Activated B cell treated with CpG ODN at 0.5 μM for 24 hours (primary cell): ENCODE measurements at regions not wholly inside any gene's neighbourhood (a gene's known extent, or its start where the extent isn't known, plus 50 kb on each side); places are given as distances from the start of the nearest gene placed in this dataset.

ENCODE experiments used
- ATAC-seq: fragments of 200-7000 bp; cut with Tn5 transposase; one replicate; pipeline ENCODE4 v1.10.0; 2021; ENCODE audit warnings: low read depth, mild to moderate bottlenecking, moderate library complexity
- CTCF ChIA-PET: fragments of 350-600 bp; sonication (Branson Sonifier 250); formaldehyde crosslinking; loops from one replicate; lab custom pipeline; 2021; ENCODE audit warnings: antibody characterized with exemption; lab: Charles Lee
- POLR2A ChIA-PET: fragments of 350-600 bp; sonication (Branson Sonifier 250); formaldehyde crosslinking; loops from one replicate; lab custom pipeline; 2021; ENCODE audit warnings: antibody characterized with exemption; lab: Charles Lee
- DNase-seq: peaks from one replicate; pipeline ENCODE4 v3.0.0; 2022
- H3K27ac Mint-ChIP-seq: one replicate; pipeline ENCODE4 v1.8.0; 2020; ENCODE audit warnings: mixed read lengths
- H3K27me3 Mint-ChIP-seq: one replicate; pipeline ENCODE4 v1.8.0; 2021; ENCODE audit warnings: mixed read lengths
- H3K36me3 Mint-ChIP-seq: one replicate; pipeline ENCODE4 v1.8.0; 2021; ENCODE audit warnings: low read depth, mixed read lengths
- H3K4me1 Mint-ChIP-seq: one replicate; pipeline ENCODE4 v1.8.0; 2021; ENCODE audit warnings: mixed read lengths
- H3K4me3 Mint-ChIP-seq: one replicate; pipeline ENCODE4 v1.8.0; 2020; ENCODE audit warnings: mild to moderate bottlenecking, mixed read lengths
- H3K9me3 Mint-ChIP-seq: one replicate; pipeline ENCODE4 v1.8.0; 2020; ENCODE audit warnings: mixed read lengths
- intact Hi-C: fragments of 100-400 bp; cut with micrococcal nuclease; formaldehyde crosslinking; loops from one replicate; pipeline ENCODE4 v1.15.1; 2024
- TF ChIP-seq, protein P1 (sequence below): fragments of 200-600 bp; IDR thresholded peaks from one replicate; pipeline ENCODE4 v1.8.0; 2022; ENCODE audit warnings: antibody characterized with exemption, mild to moderate bottlenecking

DNA sequence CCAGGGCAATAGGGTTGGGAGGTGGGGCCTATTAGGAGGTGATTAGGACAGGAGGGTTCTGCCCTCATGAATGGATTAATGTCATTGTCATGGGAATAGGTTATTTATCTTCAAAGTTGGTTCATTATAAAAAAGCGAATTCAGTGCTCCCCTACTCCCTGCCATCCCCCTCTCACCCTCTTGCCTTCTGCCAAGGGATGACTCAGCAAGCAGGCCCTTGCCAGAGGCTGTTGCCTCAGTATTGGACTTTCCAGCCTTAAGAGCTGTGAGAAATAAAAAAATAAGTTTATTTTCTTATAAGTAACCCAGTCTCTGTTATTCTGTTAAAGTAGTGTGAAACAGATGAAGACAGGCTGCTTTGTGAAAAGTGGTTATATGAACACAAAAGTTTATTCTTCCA lies 381.1 kb upstream of the ZFP64 start:
- Mint-ChIP-seq H3K4me3 (no peak overlapping the region), H3K27ac (no peak overlapping the region), H3K27me3 (peaks cover 2% of the 10 kb centered on the region), H3K9me3 (peaks cover 4% of the 10 kb centered on the region), H3K4me1 (no peaks in the 10 kb centered on the region), H3K36me3 (no peaks in the 10 kb centered on the region)
- no peak for ATAC-seq
- CTCF ChIA-PET: no interaction called here
- POLR2A ChIA-PET: no interaction called here
- TF ChIP-seq, protein P1, sequence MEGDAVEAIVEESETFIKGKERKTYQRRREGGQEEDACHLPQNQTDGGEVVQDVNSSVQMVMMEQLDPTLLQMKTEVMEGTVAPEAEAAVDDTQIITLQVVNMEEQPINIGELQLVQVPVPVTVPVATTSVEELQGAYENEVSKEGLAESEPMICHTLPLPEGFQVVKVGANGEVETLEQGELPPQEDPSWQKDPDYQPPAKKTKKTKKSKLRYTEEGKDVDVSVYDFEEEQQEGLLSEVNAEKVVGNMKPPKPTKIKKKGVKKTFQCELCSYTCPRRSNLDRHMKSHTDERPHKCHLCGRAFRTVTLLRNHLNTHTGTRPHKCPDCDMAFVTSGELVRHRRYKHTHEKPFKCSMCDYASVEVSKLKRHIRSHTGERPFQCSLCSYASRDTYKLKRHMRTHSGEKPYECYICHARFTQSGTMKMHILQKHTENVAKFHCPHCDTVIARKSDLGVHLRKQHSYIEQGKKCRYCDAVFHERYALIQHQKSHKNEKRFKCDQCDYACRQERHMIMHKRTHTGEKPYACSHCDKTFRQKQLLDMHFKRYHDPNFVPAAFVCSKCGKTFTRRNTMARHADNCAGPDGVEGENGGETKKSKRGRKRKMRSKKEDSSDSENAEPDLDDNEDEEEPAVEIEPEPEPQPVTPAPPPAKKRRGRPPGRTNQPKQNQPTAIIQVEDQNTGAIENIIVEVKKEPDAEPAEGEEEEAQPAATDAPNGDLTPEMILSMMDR: no peak
- DNase-seq: no peak
- intact Hi-C loops: no loop called here

DNA sequence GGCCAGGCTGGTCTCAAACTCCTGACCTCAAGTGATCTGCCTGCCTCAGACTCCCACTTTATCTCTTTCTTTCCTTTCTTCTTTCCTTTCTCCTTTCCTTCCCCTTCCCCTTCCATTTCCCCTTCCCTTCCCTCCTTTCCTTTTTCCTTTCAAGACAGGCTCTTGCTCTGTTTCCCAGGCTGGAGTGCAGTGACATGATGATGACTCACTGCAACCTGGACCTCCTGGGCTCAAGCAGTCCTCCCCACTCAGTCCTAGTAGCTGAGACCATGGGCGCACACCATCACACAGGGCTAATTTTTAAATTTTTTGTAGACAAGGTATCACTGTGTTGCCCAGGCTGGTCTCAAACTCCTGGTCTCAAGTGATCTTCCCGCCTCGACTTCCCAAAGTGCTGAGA lies 377.6 kb upstream of the ZFP64 start:
- H3K9me3 Mint-ChIP-seq: no peaks in the 10 kb centered on the region
- H3K4me3 Mint-ChIP-seq: no peak overlapping the region
- ChIA-PET CTCF (no interaction called here), POLR2A (no interaction called here)
- peaks cover 2% of the 10 kb centered on the region for H3K27me3 Mint-ChIP-seq
- no peaks in the 10 kb centered on the region for H3K4me1 Mint-ChIP-seq
- no peak overlapping the region for H3K27ac Mint-ChIP-seq
- ATAC-seq: no peak
- H3K36me3 Mint-ChIP-seq: no peaks in the 10 kb centered on the region
- DNase-seq: no peak
- intact Hi-C loops: no loop called here
- TF ChIP-seq, protein P1: no peak

DNA sequence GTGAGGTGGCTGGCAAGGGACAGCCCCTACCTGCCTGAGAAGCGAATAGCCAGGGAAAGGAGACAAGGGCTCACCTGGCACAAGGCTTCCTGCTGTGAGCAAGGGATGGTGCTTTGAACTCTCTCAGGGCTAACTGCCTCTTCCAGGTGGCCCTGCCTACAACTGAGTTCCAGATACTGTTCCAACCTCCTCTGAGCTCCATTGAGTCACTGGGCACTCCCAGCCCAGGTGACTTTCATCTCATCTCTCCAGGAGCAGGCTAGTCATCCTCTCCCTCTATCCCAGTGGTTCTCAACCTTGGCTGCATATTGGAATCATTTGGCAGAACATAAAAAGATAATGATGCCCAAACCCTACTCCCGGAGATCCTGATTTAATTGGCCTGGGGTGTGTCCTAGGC lies 374.0 kb upstream of the ZFP64 start:
- Mint-ChIP-seq H3K4me1 (no peaks in the 10 kb centered on the region), H3K36me3 (no peaks in the 10 kb centered on the region), H3K27ac (no peak overlapping the region), H3K4me3 (no peak overlapping the region), H3K9me3 (no peaks in the 10 kb centered on the region), H3K27me3 (no peaks in the 10 kb centered on the region)
- ATAC-seq (no peak), DNase-seq (no peak)
- intact Hi-C loops: no loop called here
- ChIA-PET POLR2A (no interaction called here), CTCF (no interaction called here)
- TF ChIP-seq, protein P1: no peak

DNA sequence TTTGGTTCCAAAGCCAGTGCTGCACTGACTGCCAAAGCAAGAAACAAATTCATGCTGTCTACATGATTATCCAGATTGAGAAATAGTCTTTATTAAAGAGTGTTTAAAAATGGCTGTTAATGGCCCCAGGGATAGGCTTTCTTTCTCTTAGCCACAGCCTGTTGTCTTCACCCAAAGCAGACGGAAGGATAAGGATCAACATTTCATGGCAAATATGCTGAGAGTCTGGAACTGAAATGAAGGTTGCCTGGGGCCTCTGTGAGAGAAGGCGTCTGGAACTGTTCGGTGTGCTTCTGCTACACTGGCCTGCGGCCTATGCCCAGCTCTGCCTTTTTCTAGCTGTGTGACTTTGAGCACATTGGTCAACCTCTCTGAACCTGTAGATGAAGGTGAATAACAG lies 373.0 kb upstream of the ZFP64 start:
- no peaks in the 10 kb centered on the region for H3K27me3 Mint-ChIP-seq
- peaks cover 5% of the 10 kb centered on the region for H3K9me3 Mint-ChIP-seq

DNA sequence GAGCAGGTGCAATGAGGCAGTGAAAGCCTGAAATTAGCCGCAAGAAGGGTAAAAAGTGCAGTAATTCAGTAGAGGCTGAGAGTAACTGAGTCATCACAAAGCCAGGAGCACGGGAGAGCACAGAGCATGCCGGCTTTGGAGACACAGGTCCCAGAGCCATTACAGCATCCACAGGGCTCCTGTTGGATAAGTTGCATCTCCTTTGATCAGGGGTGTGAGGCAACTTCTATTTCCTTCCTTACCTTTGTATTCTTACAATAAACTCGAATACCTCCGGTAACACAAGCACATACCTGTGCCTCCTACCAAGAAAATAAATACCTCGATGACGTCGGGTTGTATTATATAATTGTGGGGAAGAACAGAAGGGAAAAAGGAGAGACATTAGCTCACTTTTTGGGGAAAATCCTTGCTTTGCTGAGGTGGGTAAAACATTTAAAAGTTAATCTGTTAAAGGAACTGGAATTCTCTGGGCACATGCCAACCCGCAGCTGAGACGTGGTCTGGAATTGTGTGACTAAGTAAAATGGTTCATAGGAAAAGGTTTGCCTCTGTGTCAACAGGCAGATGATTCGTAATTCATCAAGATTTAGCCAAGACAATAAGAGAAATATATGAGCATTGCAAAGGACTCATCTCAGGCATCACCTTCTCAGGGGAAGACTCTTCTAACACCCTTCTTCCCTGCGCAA lies 360.7 kb upstream of the ZFP64 start:
- intact Hi-C loops: no loop called here
- Mint-ChIP-seq H3K9me3 (peaks cover 14% of the 10 kb centered on the region), H3K27me3 (peaks cover 1% of the 10 kb centered on the region), H3K4me1 (no peaks in the 10 kb centered on the region), H3K4me3 (no peak overlapping the region), H3K36me3 (no peaks in the 10 kb centered on the region), H3K27ac (no peak overlapping the region)
- ChIA-PET POLR2A (no interaction called here), CTCF (no interaction called here)
- TF ChIP-seq, protein P1: no peak
- ATAC-seq (no peak), DNase-seq (no peak)

More for the DNA sequence above, 373.0 kb upstream of the ZFP64 start:
- Mint-ChIP-seq H3K4me3 (no peak overlapping the region), H3K36me3 (no peaks in the 10 kb centered on the region), H3K4me1 (no peaks in the 10 kb centered on the region), H3K27ac (no peak overlapping the region)
- POLR2A ChIA-PET: no interaction called here
- intact Hi-C loops: no loop called here
- ATAC-seq: no peak
- TF ChIP-seq, protein P1: no peak
- no peak for DNase-seq
- CTCF ChIA-PET: no interaction called here
